ENCODE measurements at regions not wholly inside any gene's neighbourhood (a gene's known extent, or its start where the extent isn't known, plus 50 kb on each side); places are given as distances from the start of the nearest gene placed in this dataset.

DNA sequence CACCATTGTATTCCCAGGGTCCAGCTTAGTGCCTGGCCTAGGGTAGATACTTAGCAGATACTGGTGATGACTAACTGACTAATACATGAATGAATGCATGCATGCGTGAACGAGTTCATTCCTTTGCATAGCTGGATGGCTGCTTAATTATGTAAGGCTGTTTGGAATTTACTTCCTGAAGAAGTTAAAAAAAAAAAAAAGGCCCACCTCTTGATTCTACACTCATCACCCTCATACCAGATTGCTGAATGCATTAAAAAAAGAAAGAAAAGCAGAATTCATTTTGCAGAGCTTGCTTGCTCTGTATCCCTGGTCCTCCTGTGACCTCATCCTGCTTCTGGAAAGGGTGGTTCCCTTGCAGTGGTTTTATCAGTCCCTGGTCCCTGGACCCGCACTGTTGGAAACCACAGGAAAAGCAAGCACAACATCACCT is 277.6 kb upstream of the CFAP20DC start:
- WGBS, 2 donors, result 54 to 66% methylated on average over 3 of the region's 3 CpGs
- TF ChIP-seq, protein P1, sequence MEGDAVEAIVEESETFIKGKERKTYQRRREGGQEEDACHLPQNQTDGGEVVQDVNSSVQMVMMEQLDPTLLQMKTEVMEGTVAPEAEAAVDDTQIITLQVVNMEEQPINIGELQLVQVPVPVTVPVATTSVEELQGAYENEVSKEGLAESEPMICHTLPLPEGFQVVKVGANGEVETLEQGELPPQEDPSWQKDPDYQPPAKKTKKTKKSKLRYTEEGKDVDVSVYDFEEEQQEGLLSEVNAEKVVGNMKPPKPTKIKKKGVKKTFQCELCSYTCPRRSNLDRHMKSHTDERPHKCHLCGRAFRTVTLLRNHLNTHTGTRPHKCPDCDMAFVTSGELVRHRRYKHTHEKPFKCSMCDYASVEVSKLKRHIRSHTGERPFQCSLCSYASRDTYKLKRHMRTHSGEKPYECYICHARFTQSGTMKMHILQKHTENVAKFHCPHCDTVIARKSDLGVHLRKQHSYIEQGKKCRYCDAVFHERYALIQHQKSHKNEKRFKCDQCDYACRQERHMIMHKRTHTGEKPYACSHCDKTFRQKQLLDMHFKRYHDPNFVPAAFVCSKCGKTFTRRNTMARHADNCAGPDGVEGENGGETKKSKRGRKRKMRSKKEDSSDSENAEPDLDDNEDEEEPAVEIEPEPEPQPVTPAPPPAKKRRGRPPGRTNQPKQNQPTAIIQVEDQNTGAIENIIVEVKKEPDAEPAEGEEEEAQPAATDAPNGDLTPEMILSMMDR (IDR thresholded peaks at IDR 0.05), result no peak
- TF ChIP-seq POLR2A (IDR thresholded peaks at IDR 0.05), result no peak
- intact Hi-C loops (cut with DNase I; ENCODE audit: low total_unique reads), result no loop called here
- DNase-seq (ENCODE audit: low spot score in 2 of 2), result no peak
- H3K4me3 ChIP-seq (ENCODE audit: low read depth, poor library complexity, severe bottlenecking), result no peak overlapping the region

DNA sequence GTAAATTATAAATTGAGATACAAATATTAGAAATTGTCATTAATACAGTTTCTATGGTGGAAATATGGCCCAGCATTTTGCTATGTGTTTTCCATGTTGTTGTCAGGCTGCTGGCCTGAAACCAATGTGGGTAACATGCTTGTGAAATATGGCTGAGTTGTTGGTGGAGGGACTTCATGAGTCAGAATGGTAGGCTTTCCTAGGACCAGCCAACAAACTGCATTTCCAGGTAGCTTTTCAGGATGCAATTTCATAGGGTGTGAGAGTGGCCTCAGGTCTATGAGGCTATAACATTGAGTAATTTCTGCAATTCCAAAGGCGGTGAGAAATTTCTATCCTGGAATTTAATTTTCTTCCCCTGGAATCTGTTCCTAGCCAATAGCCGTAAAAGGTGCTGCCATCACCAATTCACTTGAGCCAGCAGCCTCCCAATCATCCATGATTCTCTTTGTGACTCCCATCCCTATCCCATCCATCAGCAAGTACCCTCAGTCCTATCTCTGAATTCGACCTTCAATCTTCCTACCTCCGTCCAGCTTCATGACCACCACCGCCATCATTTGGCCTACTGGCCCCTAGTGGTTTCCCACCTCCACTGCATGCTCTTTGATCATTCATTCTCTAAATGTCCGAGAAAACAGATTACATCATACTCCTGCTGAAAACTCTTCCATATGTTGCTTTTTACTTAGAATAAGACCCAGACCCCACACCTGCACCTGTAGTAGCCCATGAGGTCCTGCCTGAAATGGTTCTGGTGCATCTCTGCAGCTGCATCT is 276.6 kb upstream of the CFAP20DC start:
- 84 to 86% methylated on average over 6 of the region's 6 CpGs for WGBS, 2 donors
- intact Hi-C loops (cut with DNase I; ENCODE audit: low total_unique reads), result no loop called here

DNA sequence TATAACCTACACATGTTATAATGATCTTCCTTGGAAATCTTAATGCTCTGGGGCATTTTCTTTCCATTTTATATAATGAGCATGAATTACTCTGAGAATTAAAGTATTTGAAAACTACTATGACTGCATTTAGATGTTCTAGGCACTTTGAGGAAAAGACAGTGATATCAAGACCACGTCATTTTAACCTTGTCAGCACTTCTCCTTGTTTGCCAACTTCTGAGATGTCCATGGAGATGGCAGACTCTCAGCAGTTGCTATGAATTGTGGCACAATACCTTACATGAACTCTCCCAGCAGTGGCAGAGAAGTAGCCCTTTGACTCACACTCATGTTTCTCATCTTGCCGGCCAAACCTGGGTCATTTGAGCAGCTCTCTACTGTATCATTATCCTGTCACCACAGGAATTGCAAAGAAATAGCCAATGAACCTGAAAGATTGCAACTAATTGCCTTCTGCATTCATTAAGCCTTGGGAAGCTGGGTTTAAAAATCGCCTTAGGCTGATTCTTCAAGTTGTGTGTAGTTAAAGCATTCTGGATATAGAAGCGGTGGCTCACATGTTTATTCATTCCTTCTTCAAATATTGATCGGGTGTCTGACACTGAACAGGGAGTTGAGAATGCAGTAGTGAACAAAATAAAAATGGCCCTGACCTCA is 272.2 kb upstream of the CFAP20DC start:
- TF ChIP-seq, protein P1 (IDR thresholded peaks at IDR 0.05), result no peak
- H3K4me3 ChIP-seq (ENCODE audit: low read depth, poor library complexity, severe bottlenecking), result no peak overlapping the region
- intact Hi-C loops (cut with DNase I; ENCODE audit: low total_unique reads), result no loop called here
- WGBS, 2 donors, result 77 to 92% methylated on average over 5 of the region's 5 CpGs
- no peak for DNase-seq (ENCODE audit: low spot score in 2 of 2)

More for the DNA sequence above, 276.6 kb upstream of the CFAP20DC start:
- TF ChIP-seq, protein P1 (IDR thresholded peaks at IDR 0.05), result no peak
- TF ChIP-seq POLR2A (IDR thresholded peaks at IDR 0.05), result no peak
- H3K4me3 ChIP-seq (ENCODE audit: low read depth, poor library complexity, severe bottlenecking), result no peak overlapping the region
- DNase-seq (ENCODE audit: low spot score in 2 of 2), result no peak

DNA sequence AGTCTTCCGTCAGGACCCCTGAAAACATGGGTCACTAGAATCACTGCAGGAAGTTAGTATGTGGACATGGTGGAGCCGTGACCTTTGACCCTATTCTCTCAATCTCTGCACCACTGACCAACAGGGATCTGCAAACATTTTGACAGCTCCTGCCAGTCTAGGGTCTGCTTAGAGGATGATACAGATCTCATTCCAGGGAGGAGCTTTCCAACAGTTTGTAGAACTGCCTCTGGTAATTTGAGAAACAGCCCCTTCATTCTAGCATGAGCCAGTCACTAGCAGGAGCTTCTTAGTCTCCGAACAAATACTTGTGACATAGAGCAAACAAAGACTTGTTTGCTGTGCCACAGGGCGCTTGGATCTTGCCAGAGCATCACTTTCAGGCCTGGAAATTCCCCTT is 270.3 kb upstream of the CFAP20DC start:
- DNase-seq (ENCODE audit: low spot score in 2 of 2), result no peak
- intact Hi-C loops (cut with DNase I; ENCODE audit: low total_unique reads), result no loop called here
- H3K4me3 ChIP-seq (ENCODE audit: low read depth, poor library complexity, severe bottlenecking), result no peak overlapping the region
- TF ChIP-seq, protein P1 (IDR thresholded peaks at IDR 0.05), result no peak
- TF ChIP-seq POLR2A (IDR thresholded peaks at IDR 0.05), result no peak
- 70 to 77% methylated on average over 4 of the region's 4 CpGs for WGBS, 2 donors

DNA sequence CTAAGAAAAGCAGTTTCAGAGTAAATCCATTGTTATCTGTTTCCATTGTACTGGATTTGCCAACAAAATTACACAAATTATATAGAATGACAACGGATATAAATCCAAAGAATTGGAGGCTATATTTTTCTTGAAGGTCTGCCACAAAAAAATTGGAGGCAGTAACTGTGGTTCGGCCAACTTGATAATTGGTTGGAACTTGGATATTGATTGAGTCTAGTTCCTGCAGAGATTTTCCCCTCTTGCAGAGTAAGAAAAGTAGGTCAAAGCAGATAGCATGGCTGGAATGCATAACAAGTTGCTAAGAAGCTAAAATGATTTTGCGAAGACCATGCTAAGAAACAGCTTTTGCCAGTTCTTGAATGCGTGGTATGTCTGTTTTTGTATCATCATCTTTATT is 269.6 kb upstream of the CFAP20DC start:
- no peak for DNase-seq (ENCODE audit: low spot score in 2 of 2)
- H3K4me3 ChIP-seq (ENCODE audit: low read depth, poor library complexity, severe bottlenecking), result no peak overlapping the region
- intact Hi-C loops (cut with DNase I; ENCODE audit: low total_unique reads), result no loop called here
- WGBS, 2 donors, result 70 to 76% methylated on average over 4 of the region's 4 CpGs
- TF ChIP-seq POLR2A (IDR thresholded peaks at IDR 0.05), result no peak
- TF ChIP-seq, protein P1 (IDR thresholded peaks at IDR 0.05), result no peak

All from lower leg skin (tissue), 4 donors.